ENCODE measurements at regions not wholly inside any gene's neighbourhood (a gene's known extent, or its start where the extent isn't known, plus 50 kb on each side); places are given as distances from the start of the nearest gene placed in this dataset.
A peak's percentile ranks its signal among the peaks of the same experiment; 100 is the strongest.

DNA sequence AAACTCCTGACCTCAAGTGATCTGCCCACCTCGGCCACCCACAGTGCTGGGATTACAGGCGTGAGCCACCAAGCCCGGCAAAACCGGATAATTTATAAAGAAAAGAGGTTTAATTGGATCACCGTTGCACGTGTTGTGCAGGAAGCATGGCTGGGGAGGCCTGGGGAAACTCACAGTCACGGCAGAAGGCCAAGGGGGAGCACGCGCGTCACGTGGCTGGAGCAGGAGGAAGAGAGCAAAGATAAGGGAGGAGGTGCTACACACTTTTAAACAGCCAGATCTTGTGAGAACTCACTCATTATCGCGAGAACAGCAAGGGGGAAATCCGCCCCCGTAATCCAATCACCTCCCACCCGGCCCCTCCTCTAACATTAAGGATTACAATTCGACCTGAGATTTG lies 177.9 kb upstream of the TENM3 start:
- DNase-seq (ENCODE audit: low read depth, low spot score) = no peak
- in situ Hi-C loops (cut with HindIII; ENCODE audit: low sequenced_read_pairs) = no loop called here
- TF ChIP-seq, protein P1, sequence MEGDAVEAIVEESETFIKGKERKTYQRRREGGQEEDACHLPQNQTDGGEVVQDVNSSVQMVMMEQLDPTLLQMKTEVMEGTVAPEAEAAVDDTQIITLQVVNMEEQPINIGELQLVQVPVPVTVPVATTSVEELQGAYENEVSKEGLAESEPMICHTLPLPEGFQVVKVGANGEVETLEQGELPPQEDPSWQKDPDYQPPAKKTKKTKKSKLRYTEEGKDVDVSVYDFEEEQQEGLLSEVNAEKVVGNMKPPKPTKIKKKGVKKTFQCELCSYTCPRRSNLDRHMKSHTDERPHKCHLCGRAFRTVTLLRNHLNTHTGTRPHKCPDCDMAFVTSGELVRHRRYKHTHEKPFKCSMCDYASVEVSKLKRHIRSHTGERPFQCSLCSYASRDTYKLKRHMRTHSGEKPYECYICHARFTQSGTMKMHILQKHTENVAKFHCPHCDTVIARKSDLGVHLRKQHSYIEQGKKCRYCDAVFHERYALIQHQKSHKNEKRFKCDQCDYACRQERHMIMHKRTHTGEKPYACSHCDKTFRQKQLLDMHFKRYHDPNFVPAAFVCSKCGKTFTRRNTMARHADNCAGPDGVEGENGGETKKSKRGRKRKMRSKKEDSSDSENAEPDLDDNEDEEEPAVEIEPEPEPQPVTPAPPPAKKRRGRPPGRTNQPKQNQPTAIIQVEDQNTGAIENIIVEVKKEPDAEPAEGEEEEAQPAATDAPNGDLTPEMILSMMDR (IDR thresholded peaks at IDR 0.05; ENCODE audit: low read depth, low read length) = no peak
- H3K4me3 ChIP-seq (ENCODE audit: low read depth, low read length) = no peak overlapping the region

DNA sequence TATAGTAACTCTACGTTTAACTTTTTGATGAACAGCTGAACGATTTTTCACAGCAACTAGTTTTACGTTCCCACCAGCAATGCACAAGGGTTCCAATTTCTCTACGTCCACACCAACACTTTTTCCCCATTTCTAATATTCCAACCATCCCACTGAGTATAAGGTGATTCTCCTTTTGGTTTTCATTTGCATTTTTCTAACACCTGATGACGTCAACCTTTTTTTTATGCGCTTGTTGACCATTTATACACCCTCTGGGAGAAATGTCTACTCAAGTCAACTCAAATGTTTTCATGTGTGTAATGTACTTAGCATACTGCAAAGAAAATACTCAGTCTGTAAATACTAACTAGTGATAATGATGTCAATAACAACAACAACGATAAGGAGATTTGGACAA lies 177.2 kb upstream of the TENM3 start:
- no peak for DNase-seq (ENCODE audit: low read depth, low spot score)
- TF ChIP-seq, protein P1 (IDR thresholded peaks at IDR 0.05; ENCODE audit: low read depth, low read length) = no peak
- H3K4me3 ChIP-seq (ENCODE audit: low read depth, low read length) = no peak overlapping the region
- in situ Hi-C loops (cut with HindIII; ENCODE audit: low sequenced_read_pairs) = no loop called here

DNA sequence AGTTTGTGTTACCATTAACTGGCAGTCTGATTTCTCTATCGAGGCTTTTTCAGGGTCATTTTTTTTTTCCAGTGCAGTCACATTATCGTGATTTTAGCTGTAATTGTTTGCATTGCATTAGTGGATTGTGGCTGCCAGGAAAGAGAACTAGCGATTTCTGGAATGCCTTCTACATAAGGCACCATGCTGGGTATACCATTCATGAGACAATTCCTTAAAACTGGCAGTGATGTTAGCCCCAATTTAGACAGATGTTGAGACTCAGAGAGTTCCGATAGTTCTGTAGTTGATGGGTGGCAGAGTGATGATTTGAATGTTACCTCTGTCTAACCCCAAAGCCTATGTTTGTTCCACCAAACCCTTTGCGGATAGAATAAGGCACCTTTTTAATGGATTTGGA lies 175.4 kb upstream of the TENM3 start:
- H3K4me3 ChIP-seq (ENCODE audit: low read depth, low read length) = no peak overlapping the region
- in situ Hi-C loops (cut with HindIII; ENCODE audit: low sequenced_read_pairs) = no loop called here
- peak; percentile 20 for DNase-seq (ENCODE audit: low read depth, low spot score)
- TF ChIP-seq, protein P1 (IDR thresholded peaks at IDR 0.05; ENCODE audit: low read depth, low read length) = no peak

DNA sequence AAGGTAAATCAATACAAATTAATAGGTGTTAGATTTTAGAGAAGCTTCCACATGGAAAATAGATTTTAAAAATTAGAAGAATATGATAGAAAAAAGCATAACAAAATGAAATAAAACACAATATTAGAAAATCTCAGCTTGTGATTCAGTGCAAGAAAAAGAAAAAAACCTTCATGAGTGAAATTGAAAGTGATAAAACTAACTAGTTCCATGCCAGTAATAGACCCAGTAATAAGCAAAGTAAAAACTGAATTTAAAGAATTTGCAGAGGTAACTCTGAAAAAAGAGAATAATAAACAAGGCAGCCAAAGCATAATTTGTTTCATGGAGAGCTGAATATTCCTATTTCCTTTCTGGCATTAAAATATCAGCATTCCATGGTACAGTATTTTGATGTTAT lies 174.3 kb upstream of the TENM3 start:
- H3K4me3 ChIP-seq (ENCODE audit: low read depth, low read length) = no peak overlapping the region
- in situ Hi-C loops (cut with HindIII; ENCODE audit: low sequenced_read_pairs) = no loop called here
- TF ChIP-seq, protein P1 (IDR thresholded peaks at IDR 0.05; ENCODE audit: low read depth, low read length) = no peak
- DNase-seq (ENCODE audit: low read depth, low spot score) = no peak

DNA sequence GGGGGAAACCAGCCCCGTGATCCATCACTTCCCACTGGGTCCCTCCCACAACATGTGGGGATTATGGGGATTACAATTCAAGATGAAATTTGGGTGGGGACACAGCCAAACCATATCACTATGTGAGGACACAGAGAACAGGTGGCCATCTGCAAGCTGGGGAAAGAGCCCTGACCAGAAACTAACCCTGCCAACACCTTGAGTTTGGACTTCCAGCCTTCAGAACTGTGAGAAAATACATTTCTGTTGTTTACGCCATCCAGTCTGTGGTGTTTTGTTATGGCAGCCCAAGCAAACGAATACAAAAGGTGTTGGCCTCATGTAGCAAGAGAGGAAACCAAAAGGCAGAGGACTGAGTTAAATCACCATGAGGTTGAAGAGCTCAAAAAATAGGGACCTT lies 169.9 kb upstream of the TENM3 start:
- TF ChIP-seq, protein P1 (IDR thresholded peaks at IDR 0.05; ENCODE audit: low read depth, low read length) = no peak
- in situ Hi-C loops (cut with HindIII; ENCODE audit: low sequenced_read_pairs) = no loop called here
- no peak overlapping the region for H3K4me3 ChIP-seq (ENCODE audit: low read depth, low read length)
- DNase-seq (ENCODE audit: low read depth, low spot score) = no peak

DNA sequence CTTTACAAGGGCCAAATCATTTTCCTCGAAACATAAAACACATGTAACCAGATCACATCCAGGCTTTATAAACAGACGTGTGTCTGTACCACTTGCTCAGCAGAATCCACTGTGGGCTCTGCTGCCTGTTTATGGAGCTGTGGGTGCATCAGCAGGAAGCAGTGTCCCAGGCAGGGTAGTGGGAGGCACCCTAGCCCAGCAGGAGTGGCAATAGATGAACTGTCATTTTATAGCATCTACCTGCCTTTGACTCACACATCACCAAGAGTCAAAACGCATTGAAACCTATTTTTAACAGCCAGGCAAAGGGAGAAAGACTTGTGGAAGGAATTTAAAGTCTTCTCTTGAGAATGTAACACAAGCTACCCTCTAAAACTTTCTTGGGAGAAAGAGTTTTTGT lies 169.1 kb upstream of the TENM3 start:
- TF ChIP-seq, protein P1 (IDR thresholded peaks at IDR 0.05; ENCODE audit: low read depth, low read length) = no peak
- H3K4me3 ChIP-seq (ENCODE audit: low read depth, low read length) = no peak overlapping the region
- DNase-seq (ENCODE audit: low read depth, low spot score) = no peak
- in situ Hi-C loops (cut with HindIII; ENCODE audit: low sequenced_read_pairs) = no loop called here

DNA sequence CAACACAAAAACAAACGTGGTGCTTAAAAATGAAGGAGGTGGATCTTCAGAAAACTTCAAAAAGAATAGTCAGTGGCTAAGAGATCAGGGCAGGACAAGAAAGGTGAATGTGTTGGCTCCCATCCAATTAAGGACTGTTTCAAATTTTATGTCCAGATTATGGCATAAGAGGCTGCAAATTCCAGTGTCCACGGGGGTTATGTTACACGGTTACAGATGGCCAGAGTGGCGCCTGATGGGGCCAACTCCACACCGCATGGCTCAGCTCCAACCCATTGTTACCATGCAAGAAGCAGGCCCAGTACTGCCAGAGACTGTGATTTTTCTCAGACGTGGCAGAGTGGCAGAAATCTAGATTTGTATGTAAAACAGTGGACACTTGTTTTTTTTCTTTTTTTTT lies 168.4 kb upstream of the TENM3 start:
- DNase-seq (ENCODE audit: low read depth, low spot score) = no peak
- no peak overlapping the region for H3K4me3 ChIP-seq (ENCODE audit: low read depth, low read length)
- TF ChIP-seq, protein P1 (IDR thresholded peaks at IDR 0.05; ENCODE audit: low read depth, low read length) = no peak
- in situ Hi-C loops (cut with HindIII; ENCODE audit: low sequenced_read_pairs) = no loop called here

Data from astrocyte of the spinal cord (primary cell).